ENCODE measurements at regions not wholly inside any gene's neighbourhood (a gene's known extent, or its start where the extent isn't known, plus 50 kb on each side); places are given as distances from the start of the nearest gene placed in this dataset.

GRCh38 chr7:115338016-115338415 lies 416.1 kb downstream of the MDFIC start:
- H3K9me1 ChIP-seq (replicated peaks; ENCODE audit: control insufficient read depth, extremely low read depth, insufficient read depth, low read length): no peaks in the 10 kb centered on the region
- no peak overlapping the region for H3K27ac ChIP-seq (ENCODE audit: insufficient read depth, low read depth, low read length)
- FAIRE-seq (no peak), DNase-seq (ENCODE audit: low read depth, low spot score) (no peak)
- POLR2A ChIA-PET: no interaction called here
- no peak for TF ChIP-seq JUN (IDR thresholded peaks at IDR 0.05; ENCODE audit: borderline replicate concordance, insufficient read depth, insufficient read length, low read depth)
- TF ChIP-seq GATA2 (IDR thresholded peaks at IDR 0.05; ENCODE audit: insufficient read depth, insufficient read length, low read depth, low read length): no peak
- no peak for TF ChIP-seq MYC (IDR thresholded peaks at IDR 0.05; ENCODE audit: low read depth, low read length)
- no peak for TF ChIP-seq POLR2A (IDR thresholded peaks at IDR 0.05; ENCODE audit: low read depth, low read length)
- TF ChIP-seq CTCF (IDR thresholded peaks at IDR 0.05; ENCODE audit: extremely low read depth in 1 of 2, insufficient read depth in 1 of 2, low read depth in 1 of 2, low read length in 2 of 2): no peak
- TF ChIP-seq FOS (IDR thresholded peaks at IDR 0.05; ENCODE audit: borderline replicate concordance, insufficient read depth, low read length): no peak
- no peak for TF ChIP-seq EZH2 (IDR thresholded peaks at IDR 0.05; ENCODE audit: borderline replicate concordance, low read depth, low read length, severe bottlenecking)
- TF ChIP-seq POLR2AphosphoS5 (IDR thresholded peaks at IDR 0.05; ENCODE audit: insufficient read depth, low read depth, low read length): no peak
- TF ChIP-seq, protein P1, sequence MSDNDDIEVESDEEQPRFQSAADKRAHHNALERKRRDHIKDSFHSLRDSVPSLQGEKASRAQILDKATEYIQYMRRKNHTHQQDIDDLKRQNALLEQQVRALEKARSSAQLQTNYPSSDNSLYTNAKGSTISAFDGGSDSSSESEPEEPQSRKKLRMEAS (IDR thresholded peaks at IDR 0.05; ENCODE audit: insufficient read depth, insufficient read length): no peak
- H3K9me3 ChIP-seq (replicated peaks; ENCODE audit: control insufficient read depth, insufficient read depth, low read length): no peaks in the 10 kb centered on the region
- no TSS peak for BruUV-seq (replicated peaks)
- no peaks in the 10 kb centered on the region for H3K79me2 ChIP-seq (ENCODE audit: control insufficient read depth, insufficient read depth, low read length)
- H3K4me3 ChIP-seq (replicated peaks in 1 of 3; ENCODE audit: insufficient read depth in 1 of 3, low read depth in 1 of 3, low read length in 3 of 3): no peak overlapping the region
- no peaks in the 10 kb centered on the region for H3K36me3 ChIP-seq (ENCODE audit: control insufficient read depth in 2 of 2, extremely low read depth in 1 of 2, insufficient read depth in 2 of 2, low read length in 2 of 2)
- CTCF ChIA-PET: interaction anchor here (1.7 kb wide), 1 partner anchor 121 kb away, joined by 4 read pairs; no protein-coding TSS in a partner anchor
- H3K9ac ChIP-seq (replicated peaks; ENCODE audit: extremely low read depth, insufficient read depth, low read length): no peak overlapping the region
- H3K27me3 ChIP-seq (ENCODE audit: control insufficient read depth in 2 of 2, insufficient read depth in 2 of 2, low read length in 2 of 2): no peaks in the 10 kb centered on the region
- dilution Hi-C loops (cut with MboI; ENCODE audit: extremely low pct_ligation_motif_present, low sequenced_read_pairs): no loop called here
- intact Hi-C loops (cut with micrococcal nuclease): no loop called here
- H2AFZ ChIP-seq (ENCODE audit: low read depth, low read length): no peak overlapping the region
- no peaks in the 10 kb centered on the region for H4K20me1 ChIP-seq (replicated peaks; ENCODE audit: control insufficient read depth, extremely low read depth, insufficient read depth, low read length)
- no peak overlapping the region for H3K4me2 ChIP-seq (ENCODE audit: insufficient read depth, low read length)
- H3K4me1 ChIP-seq (ENCODE audit: control insufficient read depth, extremely low read depth, insufficient read depth, low read length): no peaks in the 10 kb centered on the region

Data from endothelial cell of umbilical vein (primary cell).